HG02571 (cell line): ENCODE measurements at regions not wholly inside any gene's neighbourhood (a gene's known extent, or its start where the extent isn't known, plus 50 kb on each side); places are given as distances from the start of the nearest gene placed in this dataset.
"Not testable (repeated sequence)": the region's sequence is repeated elsewhere in the genome, so short reads cannot be mapped to it uniquely, and the experiment has no call there.

ENCODE experiments used
- ATAC-seq: cut with Tn5 transposase; IDR thresholded peaks from one replicate; pipeline ENCODE4 v1.9.1; 2021; ENCODE audit warnings: mild to moderate bottlenecking, moderate library complexity; ENCODE audit not compliant: unreplicated experiment

- ATAC-seq: not testable (repeated sequence)
Measured at GRCh38 chr2:87343347-87343746, 321.7 kb upstream of the PLGLB1 start.

- not testable (repeated sequence) for ATAC-seq
Measured at GRCh38 chr2:87345283-87345682, 323.6 kb upstream of the PLGLB1 start.

GRCh38 chr2:87348556-87348955 lies 326.9 kb upstream of the PLGLB1 start:
- not testable (repeated sequence) for ATAC-seq

- not testable (repeated sequence) for ATAC-seq
Measured at GRCh38 chr2:87349006-87349405, 327.4 kb upstream of the PLGLB1 start.

- not testable (repeated sequence) for ATAC-seq
Measured at GRCh38 chr2:87352178-87352934, 330.7 kb upstream of the PLGLB1 start.

GRCh38 chr2:87353408-87353807 lies 331.8 kb upstream of the PLGLB1 start:
- ATAC-seq: not testable (repeated sequence)

GRCh38 chr2:87354102-87354501 lies 332.5 kb upstream of the PLGLB1 start:
- not testable (repeated sequence) for ATAC-seq

- ATAC-seq: not testable (repeated sequence)
Measured at GRCh38 chr2:87360250-87360649, 338.6 kb upstream of the PLGLB1 start.

GRCh38 chr2:87360927-87361326 lies 339.3 kb upstream of the PLGLB1 start:
- ATAC-seq: not testable (repeated sequence)

- ATAC-seq: not testable (repeated sequence)
Measured at GRCh38 chr2:87361805-87362204, 340.2 kb upstream of the PLGLB1 start.

GRCh38 chr2:87364379-87364778 lies 342.7 kb upstream of the PLGLB1 start:
- ATAC-seq: not testable (repeated sequence)

- ATAC-seq: not testable (repeated sequence)
Measured at GRCh38 chr2:87365038-87365437, 343.4 kb upstream of the PLGLB1 start.

- not testable (repeated sequence) for ATAC-seq
Measured at GRCh38 chr2:87386063-87386560, 361.8 kb upstream of the PLGLB2 start.

- not testable (repeated sequence) for ATAC-seq
Measured at GRCh38 chr2:87395784-87396183, 352.1 kb upstream of the PLGLB2 start.

- not testable (repeated sequence) for ATAC-seq
Measured at GRCh38 chr2:87396551-87397265, 351.2 kb upstream of the PLGLB2 start.

GRCh38 chr2:87397276-87398065 lies 350.4 kb upstream of the PLGLB2 start:
- not testable (repeated sequence) for ATAC-seq

- ATAC-seq: not testable (repeated sequence)
Measured at GRCh38 chr2:87398567-87399305, 349.2 kb upstream of the PLGLB2 start.

- no peak for ATAC-seq
Measured at GRCh38 chr2:87401726-87402345, 346.1 kb upstream of the PLGLB2 start.

- no peak for ATAC-seq
Measured at GRCh38 chr2:87403893-87404175, 344.1 kb upstream of the PLGLB2 start.
